8988T (cell line): ENCODE measurements at regions not wholly inside any gene's neighbourhood (a gene's known extent, or its start where the extent isn't known, plus 50 kb on each side); places are given as distances from the start of the nearest gene placed in this dataset.

Source experiments
- DNase-seq: peaks from one replicate; pipeline ENCODE4 v3.0.0; 2011

GRCh38 chr11:120032766-120033390, 105.0 kb downstream of the TRIM29 start:
- DNase-seq = no peak

- DNase-seq = no peak
Observed at GRCh38 chr11:120031612-120032600, 106.0 kb downstream of the TRIM29 start.

GRCh38 chr11:120031156-120031555, 106.8 kb downstream of the TRIM29 start:
- no peak for DNase-seq

- no peak for DNase-seq
Observed at GRCh38 chr11:120030411-120030810, 107.5 kb downstream of the TRIM29 start.

GRCh38 chr11:120029321-120029720, 108.6 kb downstream of the TRIM29 start:
- DNase-seq = no peak

- DNase-seq = no peak
Observed at GRCh38 chr11:120028897-120029258, 109.0 kb downstream of the TRIM29 start.

GRCh38 chr11:120028181-120028896, 109.6 kb downstream of the TRIM29 start:
- DNase-seq = no peak

- DNase-seq = no peak
Observed at GRCh38 chr11:120027546-120028180, 110.2 kb downstream of the TRIM29 start.

GRCh38 chr11:120025606-120026335, 112.1 kb downstream of the TRIM29 start:
- DNase-seq = no peak

GRCh38 chr11:120024586-120024985, 113.3 kb downstream of the TRIM29 start:
- DNase-seq = no peak

GRCh38 chr11:120024046-120024445, 113.9 kb downstream of the TRIM29 start:
- DNase-seq = no peak

GRCh38 chr11:120023551-120023950, 114.4 kb downstream of the TRIM29 start:
- no peak for DNase-seq

- DNase-seq = no peak
Observed at GRCh38 chr11:120023120-120023519, 114.8 kb downstream of the TRIM29 start.

- DNase-seq = no peak
Observed at GRCh38 chr11:120022617-120023016, 115.3 kb downstream of the TRIM29 start.

- no peak for DNase-seq
Observed at GRCh38 chr11:120021978-120022377, 115.9 kb downstream of the TRIM29 start.

GRCh38 chr11:120021391-120021953, 116.4 kb downstream of the TRIM29 start:
- no peak for DNase-seq

- DNase-seq = no peak
Observed at GRCh38 chr11:120020981-120021380, 116.9 kb downstream of the TRIM29 start.

GRCh38 chr11:120020486-120020885, 117.4 kb downstream of the TRIM29 start:
- DNase-seq = no peak

GRCh38 chr11:120019191-120019590, 118.7 kb downstream of the TRIM29 start:
- no peak for DNase-seq

- DNase-seq = no peak
Observed at GRCh38 chr11:120017582-120018150, 120.2 kb downstream of the TRIM29 start.
